ENCODE measurements at regions not wholly inside any gene's neighbourhood (a gene's known extent, or its start where the extent isn't known, plus 50 kb on each side); places are given as distances from the start of the nearest gene placed in this dataset.

DNA sequence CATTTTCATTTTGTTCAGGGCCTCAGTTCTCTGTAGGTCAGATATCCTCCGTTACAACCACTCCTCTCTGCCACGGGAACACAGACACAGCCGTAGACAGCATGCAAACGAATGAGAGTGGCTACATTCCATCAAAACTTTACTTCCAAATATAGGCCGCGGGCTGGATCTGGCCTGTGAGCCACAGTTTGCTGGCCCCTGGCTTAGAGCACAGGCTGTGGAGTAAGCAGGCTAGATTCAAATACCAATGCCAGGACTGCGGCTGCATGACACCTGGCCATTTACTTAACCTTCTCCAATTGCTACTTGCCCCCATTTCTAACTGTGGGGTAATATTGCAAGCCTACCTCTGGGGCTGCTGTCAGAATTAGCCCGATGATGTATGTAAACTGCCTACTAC lies 325.8 kb upstream of the POU3F3 start:
- ATAC-seq (no peak), DNase-seq (ENCODE audit: low spot score) (no peak)
- Histone ChIP-seq H3K4me3 (no peak overlapping the region), H3K36me3 (ENCODE audit: insufficient read depth) (no peaks in the 10 kb centered on the region), H3F3A (replicated peaks; ENCODE audit: low read depth) (no peaks in the 10 kb centered on the region), H4K20me1 (replicated peaks; ENCODE audit: insufficient read depth) (no peaks in the 10 kb centered on the region), H3K27me3 (ENCODE audit: insufficient read depth) (no peaks in the 10 kb centered on the region), H3K4me2 (no peak overlapping the region), H3K4me1 (ENCODE audit: insufficient read depth) (no peaks in the 10 kb centered on the region), H2AFZ (no peak overlapping the region), H3K79me2 (replicated peaks; ENCODE audit: insufficient read depth) (no peaks in the 10 kb centered on the region), H3K27ac (ENCODE audit: low read depth) (no peak overlapping the region), H3K9me2 (ENCODE audit: insufficient read depth) (no peaks in the 10 kb centered on the region)
- Mint-ChIP-seq H3K9me3 (no peaks in the 10 kb centered on the region), H3K27me3 (ENCODE audit: insufficient read depth, low read depth, poor library complexity) (no peaks in the 10 kb centered on the region), H3K4me1 (no peaks in the 10 kb centered on the region), H3K36me3 (ENCODE audit: low read depth) (no peaks in the 10 kb centered on the region), H3K27ac (no peak overlapping the region), H3K4me3 (no peak overlapping the region)
- no peak for TF ChIP-seq CREB1 (CRISPR knock-in tag; IDR thresholded peaks at IDR 0.05; ENCODE audit: low read depth)
- no peak for TF ChIP-seq ZNF114 (CRISPR knock-in tag; IDR thresholded peaks at IDR 0.05)
- TF ChIP-seq, protein P1, sequence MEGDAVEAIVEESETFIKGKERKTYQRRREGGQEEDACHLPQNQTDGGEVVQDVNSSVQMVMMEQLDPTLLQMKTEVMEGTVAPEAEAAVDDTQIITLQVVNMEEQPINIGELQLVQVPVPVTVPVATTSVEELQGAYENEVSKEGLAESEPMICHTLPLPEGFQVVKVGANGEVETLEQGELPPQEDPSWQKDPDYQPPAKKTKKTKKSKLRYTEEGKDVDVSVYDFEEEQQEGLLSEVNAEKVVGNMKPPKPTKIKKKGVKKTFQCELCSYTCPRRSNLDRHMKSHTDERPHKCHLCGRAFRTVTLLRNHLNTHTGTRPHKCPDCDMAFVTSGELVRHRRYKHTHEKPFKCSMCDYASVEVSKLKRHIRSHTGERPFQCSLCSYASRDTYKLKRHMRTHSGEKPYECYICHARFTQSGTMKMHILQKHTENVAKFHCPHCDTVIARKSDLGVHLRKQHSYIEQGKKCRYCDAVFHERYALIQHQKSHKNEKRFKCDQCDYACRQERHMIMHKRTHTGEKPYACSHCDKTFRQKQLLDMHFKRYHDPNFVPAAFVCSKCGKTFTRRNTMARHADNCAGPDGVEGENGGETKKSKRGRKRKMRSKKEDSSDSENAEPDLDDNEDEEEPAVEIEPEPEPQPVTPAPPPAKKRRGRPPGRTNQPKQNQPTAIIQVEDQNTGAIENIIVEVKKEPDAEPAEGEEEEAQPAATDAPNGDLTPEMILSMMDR (conservative IDR thresholded peaks at IDR 0.05; ENCODE audit: low read depth in 2 of 2), result no peak
- TF ChIP-seq POLR2AphosphoS5 (IDR thresholded peaks at IDR 0.05; ENCODE audit: low read depth), result no peak
- no peak for TF ChIP-seq EZH2 (IDR thresholded peaks at IDR 0.05; ENCODE audit: low read depth, unreplicated experiment)
- no peak for TF ChIP-seq NANOG (IDR thresholded peaks at IDR 0.05; ENCODE audit: borderline replicate concordance)
- TF ChIP-seq JUNB (IDR thresholded peaks at IDR 0.05; ENCODE audit: unreplicated experiment), result no peak
- TF ChIP-seq, protein P2, sequence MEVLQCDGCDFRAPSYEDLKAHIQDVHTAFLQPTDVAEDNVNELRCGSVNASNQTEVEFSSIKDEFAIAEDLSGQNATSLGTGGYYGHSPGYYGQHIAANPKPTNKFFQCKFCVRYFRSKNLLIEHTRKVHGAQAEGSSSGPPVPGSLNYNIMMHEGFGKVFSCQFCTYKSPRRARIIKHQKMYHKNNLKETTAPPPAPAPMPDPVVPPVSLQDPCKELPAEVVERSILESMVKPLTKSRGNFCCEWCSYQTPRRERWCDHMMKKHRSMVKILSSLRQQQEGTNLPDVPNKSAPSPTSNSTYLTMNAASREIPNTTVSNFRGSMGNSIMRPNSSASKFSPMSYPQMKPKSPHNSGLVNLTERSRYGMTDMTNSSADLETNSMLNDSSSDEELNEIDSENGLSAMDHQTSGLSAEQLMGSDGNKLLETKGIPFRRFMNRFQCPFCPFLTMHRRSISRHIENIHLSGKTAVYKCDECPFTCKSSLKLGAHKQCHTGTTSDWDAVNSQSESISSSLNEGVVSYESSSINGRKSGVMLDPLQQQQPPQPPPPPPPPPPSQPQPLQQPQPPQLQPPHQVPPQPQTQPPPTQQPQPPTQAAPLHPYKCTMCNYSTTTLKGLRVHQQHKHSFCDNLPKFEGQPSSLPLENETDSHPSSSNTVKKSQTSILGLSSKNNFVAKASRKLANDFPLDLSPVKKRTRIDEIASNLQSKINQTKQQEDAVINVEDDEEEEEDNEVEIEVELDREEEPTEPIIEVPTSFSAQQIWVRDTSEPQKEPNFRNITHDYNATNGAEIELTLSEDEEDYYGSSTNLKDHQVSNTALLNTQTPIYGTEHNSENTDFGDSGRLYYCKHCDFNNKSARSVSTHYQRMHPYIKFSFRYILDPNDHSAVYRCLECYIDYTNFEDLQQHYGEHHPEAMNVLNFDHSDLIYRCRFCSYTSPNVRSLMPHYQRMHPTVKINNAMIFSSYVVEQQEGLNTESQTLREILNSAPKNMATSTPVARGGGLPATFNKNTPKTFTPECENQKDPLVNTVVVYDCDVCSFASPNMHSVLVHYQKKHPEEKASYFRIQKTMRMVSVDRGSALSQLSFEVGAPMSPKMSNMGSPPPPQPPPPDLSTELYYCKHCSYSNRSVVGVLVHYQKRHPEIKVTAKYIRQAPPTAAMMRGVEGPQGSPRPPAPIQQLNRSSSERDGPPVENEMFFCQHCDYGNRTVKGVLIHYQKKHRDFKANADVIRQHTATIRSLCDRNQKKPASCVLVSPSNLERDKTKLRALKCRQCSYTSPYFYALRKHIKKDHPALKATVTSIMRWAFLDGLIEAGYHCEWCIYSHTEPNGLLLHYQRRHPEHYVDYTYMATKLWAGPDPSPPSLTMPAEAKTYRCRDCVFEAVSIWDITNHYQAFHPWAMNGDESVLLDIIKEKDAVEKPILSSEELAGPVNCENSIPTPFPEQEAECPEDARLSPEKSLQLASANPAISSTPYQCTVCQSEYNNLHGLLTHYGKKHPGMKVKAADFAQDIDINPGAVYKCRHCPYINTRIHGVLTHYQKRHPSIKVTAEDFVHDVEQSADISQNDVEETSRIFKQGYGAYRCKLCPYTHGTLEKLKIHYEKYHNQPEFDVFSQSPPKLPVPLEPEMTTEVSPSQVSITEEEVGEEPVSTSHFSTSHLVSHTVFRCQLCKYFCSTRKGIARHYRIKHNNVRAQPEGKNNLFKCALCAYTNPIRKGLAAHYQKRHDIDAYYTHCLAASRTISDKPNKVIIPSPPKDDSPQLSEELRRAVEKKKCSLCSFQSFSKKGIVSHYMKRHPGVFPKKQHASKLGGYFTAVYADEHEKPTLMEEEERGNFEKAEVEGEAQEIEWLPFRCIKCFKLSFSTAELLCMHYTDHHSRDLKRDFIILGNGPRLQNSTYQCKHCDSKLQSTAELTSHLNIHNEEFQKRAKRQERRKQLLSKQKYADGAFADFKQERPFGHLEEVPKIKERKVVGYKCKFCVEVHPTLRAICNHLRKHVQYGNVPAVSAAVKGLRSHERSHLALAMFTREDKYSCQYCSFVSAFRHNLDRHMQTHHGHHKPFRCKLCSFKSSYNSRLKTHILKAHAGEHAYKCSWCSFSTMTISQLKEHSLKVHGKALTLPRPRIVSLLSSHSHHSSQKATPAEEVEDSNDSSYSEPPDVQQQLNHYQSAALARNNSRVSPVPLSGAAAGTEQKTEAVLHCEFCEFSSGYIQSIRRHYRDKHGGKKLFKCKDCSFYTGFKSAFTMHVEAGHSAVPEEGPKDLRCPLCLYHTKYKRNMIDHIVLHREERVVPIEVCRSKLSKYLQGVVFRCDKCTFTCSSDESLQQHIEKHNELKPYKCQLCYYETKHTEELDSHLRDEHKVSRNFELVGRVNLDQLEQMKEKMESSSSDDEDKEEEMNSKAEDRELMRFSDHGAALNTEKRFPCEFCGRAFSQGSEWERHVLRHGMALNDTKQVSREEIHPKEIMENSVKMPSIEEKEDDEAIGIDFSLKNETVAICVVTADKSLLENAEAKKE (CRISPR knock-in tag; IDR thresholded peaks at IDR 0.05), result no peak
- no peak for TF ChIP-seq EZH2phosphoT487 (IDR thresholded peaks at IDR 0.05; ENCODE audit: unreplicated experiment)
- TF ChIP-seq, protein P3, sequence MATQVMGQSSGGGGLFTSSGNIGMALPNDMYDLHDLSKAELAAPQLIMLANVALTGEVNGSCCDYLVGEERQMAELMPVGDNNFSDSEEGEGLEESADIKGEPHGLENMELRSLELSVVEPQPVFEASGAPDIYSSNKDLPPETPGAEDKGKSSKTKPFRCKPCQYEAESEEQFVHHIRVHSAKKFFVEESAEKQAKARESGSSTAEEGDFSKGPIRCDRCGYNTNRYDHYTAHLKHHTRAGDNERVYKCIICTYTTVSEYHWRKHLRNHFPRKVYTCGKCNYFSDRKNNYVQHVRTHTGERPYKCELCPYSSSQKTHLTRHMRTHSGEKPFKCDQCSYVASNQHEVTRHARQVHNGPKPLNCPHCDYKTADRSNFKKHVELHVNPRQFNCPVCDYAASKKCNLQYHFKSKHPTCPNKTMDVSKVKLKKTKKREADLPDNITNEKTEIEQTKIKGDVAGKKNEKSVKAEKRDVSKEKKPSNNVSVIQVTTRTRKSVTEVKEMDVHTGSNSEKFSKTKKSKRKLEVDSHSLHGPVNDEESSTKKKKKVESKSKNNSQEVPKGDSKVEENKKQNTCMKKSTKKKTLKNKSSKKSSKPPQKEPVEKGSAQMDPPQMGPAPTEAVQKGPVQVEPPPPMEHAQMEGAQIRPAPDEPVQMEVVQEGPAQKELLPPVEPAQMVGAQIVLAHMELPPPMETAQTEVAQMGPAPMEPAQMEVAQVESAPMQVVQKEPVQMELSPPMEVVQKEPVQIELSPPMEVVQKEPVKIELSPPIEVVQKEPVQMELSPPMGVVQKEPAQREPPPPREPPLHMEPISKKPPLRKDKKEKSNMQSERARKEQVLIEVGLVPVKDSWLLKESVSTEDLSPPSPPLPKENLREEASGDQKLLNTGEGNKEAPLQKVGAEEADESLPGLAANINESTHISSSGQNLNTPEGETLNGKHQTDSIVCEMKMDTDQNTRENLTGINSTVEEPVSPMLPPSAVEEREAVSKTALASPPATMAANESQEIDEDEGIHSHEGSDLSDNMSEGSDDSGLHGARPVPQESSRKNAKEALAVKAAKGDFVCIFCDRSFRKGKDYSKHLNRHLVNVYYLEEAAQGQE (IDR thresholded peaks at IDR 0.05; ENCODE audit: unreplicated experiment), result no peak
- TF ChIP-seq, protein P4, sequence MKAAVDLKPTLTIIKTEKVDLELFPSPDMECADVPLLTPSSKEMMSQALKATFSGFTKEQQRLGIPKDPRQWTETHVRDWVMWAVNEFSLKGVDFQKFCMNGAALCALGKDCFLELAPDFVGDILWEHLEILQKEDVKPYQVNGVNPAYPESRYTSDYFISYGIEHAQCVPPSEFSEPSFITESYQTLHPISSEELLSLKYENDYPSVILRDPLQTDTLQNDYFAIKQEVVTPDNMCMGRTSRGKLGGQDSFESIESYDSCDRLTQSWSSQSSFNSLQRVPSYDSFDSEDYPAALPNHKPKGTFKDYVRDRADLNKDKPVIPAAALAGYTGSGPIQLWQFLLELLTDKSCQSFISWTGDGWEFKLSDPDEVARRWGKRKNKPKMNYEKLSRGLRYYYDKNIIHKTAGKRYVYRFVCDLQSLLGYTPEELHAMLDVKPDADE (IDR thresholded peaks at IDR 0.05), result no peak
- TF ChIP-seq ZNF331 (CRISPR knock-in tag; IDR thresholded peaks at IDR 0.05; ENCODE audit: low read depth), result no peak
- no peak for TF ChIP-seq STAT1 (IDR thresholded peaks at IDR 0.05; ENCODE audit: unreplicated experiment)
